GM12891 (cell line): ENCODE measurements at regions not wholly inside any gene's neighbourhood (a gene's known extent, or its start where the extent isn't known, plus 50 kb on each side); places are given as distances from the start of the nearest gene placed in this dataset.

Source experiments
- POLR2A ChIP-seq: IDR thresholded peaks from 2 replicates; pipeline ENCODE4 v1.6.1; 2011; ENCODE audit warnings: low read depth, low read length, control low read depth
- POLR2AphosphoS5 ChIP-seq: IDR thresholded peaks from 2 replicates; pipeline ENCODE4 v1.6.1; 2011; ENCODE audit warnings: low read depth, low read length, control low read depth
- SPI1 ChIP-seq: IDR thresholded peaks from 2 replicates; pipeline ENCODE4 v1.6.1; 2011; ENCODE audit warnings: low read depth, low read length, control low read depth
- TAF1 ChIP-seq: IDR thresholded peaks from 2 replicates; pipeline ENCODE4 v1.6.1; 2011; ENCODE audit warnings: low read depth, low read length, control low read depth

DNA sequence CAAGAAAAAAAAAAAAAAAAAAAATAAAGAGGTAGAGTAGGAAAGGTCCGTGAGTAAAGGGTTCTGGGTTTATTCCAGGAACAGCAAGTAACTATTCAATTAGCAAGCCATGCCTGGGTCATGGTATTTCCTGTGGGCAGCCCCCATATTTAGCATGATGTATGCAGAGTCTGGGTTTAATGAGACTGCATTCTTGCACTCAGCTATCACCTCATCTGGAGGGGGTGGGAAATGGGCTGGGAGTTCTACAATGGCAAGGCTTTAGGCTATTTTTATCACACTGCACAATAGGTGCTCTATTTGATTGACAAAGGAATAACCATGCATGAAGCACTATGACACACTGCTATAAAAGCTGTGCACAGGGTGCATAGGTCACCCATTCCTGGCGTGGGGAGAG, 104.0 kb upstream of the CCL2 start:
- TF ChIP-seq POLR2AphosphoS5, result no peak
- TF ChIP-seq POLR2A, result no peak
- no peak for TF ChIP-seq TAF1
- TF ChIP-seq SPI1, result no peak
